ENCODE measurements at regions not wholly inside any gene's neighbourhood (a gene's known extent, or its start where the extent isn't known, plus 50 kb on each side); places are given as distances from the start of the nearest gene placed in this dataset.
A peak's percentile ranks its signal among the peaks of the same experiment; 100 is the strongest.

GRCh38 chr5:4386152-4386551 lies 754.0 kb upstream of the ADAMTS16 start:
- no peak for DNase-seq (ENCODE audit: low spot score)

- DNase-seq (ENCODE audit: low spot score), result no peak
Measured at GRCh38 chr5:4387290-4387689, 752.8 kb upstream of the ADAMTS16 start.

- no peak for DNase-seq (ENCODE audit: low spot score)
Measured at GRCh38 chr5:4395752-4396151, 744.4 kb upstream of the ADAMTS16 start.

GRCh38 chr5:4405614-4406219 lies 734.4 kb upstream of the ADAMTS16 start:
- no peak for DNase-seq (ENCODE audit: low spot score)

GRCh38 chr5:4410151-4410550 lies 730.0 kb upstream of the ADAMTS16 start:
- no peak for DNase-seq (ENCODE audit: low spot score)

- no peak for DNase-seq (ENCODE audit: low spot score)
Measured at GRCh38 chr5:4411664-4412063, 728.5 kb upstream of the ADAMTS16 start.

GRCh38 chr5:4413996-4414395 lies 726.1 kb upstream of the ADAMTS16 start:
- DNase-seq (ENCODE audit: low spot score), result no peak

- no peak for DNase-seq (ENCODE audit: low spot score)
Measured at GRCh38 chr5:4418084-4418483, 722.0 kb upstream of the ADAMTS16 start.

- DNase-seq (ENCODE audit: low spot score), result no peak
Measured at GRCh38 chr5:4419281-4419680, 720.8 kb upstream of the ADAMTS16 start.

GRCh38 chr5:4420177-4420576 lies 720.0 kb upstream of the ADAMTS16 start:
- no peak for DNase-seq (ENCODE audit: low spot score)

GRCh38 chr5:4420681-4421080 lies 719.4 kb upstream of the ADAMTS16 start:
- DNase-seq (ENCODE audit: low spot score), result no peak

- no peak for DNase-seq (ENCODE audit: low spot score)
Measured at GRCh38 chr5:4422247-4422646, 717.9 kb upstream of the ADAMTS16 start.

- no peak for DNase-seq (ENCODE audit: low spot score)
Measured at GRCh38 chr5:4424895-4425294, 715.2 kb upstream of the ADAMTS16 start.

GRCh38 chr5:4440536-4440935 lies 699.6 kb upstream of the ADAMTS16 start:
- no peak for DNase-seq (ENCODE audit: low spot score)

GRCh38 chr5:4442221-4442620 lies 697.9 kb upstream of the ADAMTS16 start:
- no peak for DNase-seq (ENCODE audit: low spot score)

GRCh38 chr5:4447657-4448056 lies 692.5 kb upstream of the ADAMTS16 start:
- no peak for DNase-seq (ENCODE audit: low spot score)

GRCh38 chr5:4453655-4454054 lies 686.5 kb upstream of the ADAMTS16 start:
- no peak for DNase-seq (ENCODE audit: low spot score)

GRCh38 chr5:4479426-4479825 lies 660.7 kb upstream of the ADAMTS16 start:
- no peak for DNase-seq (ENCODE audit: low spot score)

- no peak for DNase-seq (ENCODE audit: low spot score)
Measured at GRCh38 chr5:4480528-4481349, 659.4 kb upstream of the ADAMTS16 start.

GRCh38 chr5:4487581-4487980 lies 652.5 kb upstream of the ADAMTS16 start:
- no peak for DNase-seq (ENCODE audit: low spot score)

- peak; percentile 10 for DNase-seq (ENCODE audit: low spot score)
Measured at GRCh38 chr5:4511996-4512656, 628.0 kb upstream of the ADAMTS16 start.

- DNase-seq (ENCODE audit: low spot score), result no peak
Measured at GRCh38 chr5:4513381-4513780, 626.7 kb upstream of the ADAMTS16 start.

GRCh38 chr5:4514067-4514648 lies 626.0 kb upstream of the ADAMTS16 start:
- no peak for DNase-seq (ENCODE audit: low spot score)

Measured in AG08395 (cell line).